ENCODE measurements at regions not wholly inside any gene's neighbourhood (a gene's known extent, or its start where the extent isn't known, plus 50 kb on each side); places are given as distances from the start of the nearest gene placed in this dataset.
A peak's percentile ranks its signal among the peaks of the same experiment; 100 is the strongest.

DNA sequence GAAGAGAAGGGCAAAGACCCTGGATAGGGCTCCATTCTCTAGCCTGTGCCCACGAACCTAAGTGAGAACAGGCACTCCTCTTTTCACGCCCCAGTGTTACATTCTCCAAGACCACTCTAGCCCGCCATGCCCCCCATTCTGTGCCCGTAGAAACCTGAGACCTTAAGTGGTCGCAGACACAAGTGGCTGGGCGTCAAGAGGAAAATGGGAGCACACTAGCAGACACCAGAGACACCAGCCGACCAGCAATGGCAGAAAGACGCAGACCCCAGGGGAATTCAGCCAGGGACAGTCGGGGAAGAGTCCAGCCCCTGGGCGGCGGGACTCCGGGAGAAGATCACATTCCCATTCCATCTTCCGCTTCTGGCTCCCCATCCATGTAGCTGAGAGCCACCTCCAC lies 2027.9 kb downstream of the PCDH7 start:
- no peak overlapping the region for H3K4me3 ChIP-seq
- no peaks in the 10 kb centered on the region for H3K79me2 ChIP-seq
- H3K27me3 ChIP-seq, result no peaks in the 10 kb centered on the region
- H3K4me2 ChIP-seq, result no peak overlapping the region
- H4K20me1 ChIP-seq (ENCODE audit: insufficient read depth, poor library complexity, severe bottlenecking), result no peaks in the 10 kb centered on the region
- WGBS (ENCODE audit: low lambda C conversion rate, missing lambda C conversion rate), result 94% methylated on average over 13 of the region's 13 CpGs
- no peaks in the 10 kb centered on the region for H3K36me3 ChIP-seq (replicated peaks; ENCODE audit: insufficient read depth, low read depth)
- no peak overlapping the region for H3K27ac ChIP-seq
- no peaks in the 10 kb centered on the region for H3K4me1 ChIP-seq (ENCODE audit: insufficient read depth)
- H3K9me2 ChIP-seq (replicated peaks; ENCODE audit: insufficient read depth), result no peaks in the 10 kb centered on the region
- TF ChIP-seq EZH2phosphoT487 (IDR thresholded peaks at IDR 0.05; ENCODE audit: low read depth, severe bottlenecking, unreplicated experiment) (no peak), EZH2 (IDR thresholded peaks at IDR 0.05; ENCODE audit: borderline replicate concordance) (no peak)
- TF ChIP-seq, protein P1, sequence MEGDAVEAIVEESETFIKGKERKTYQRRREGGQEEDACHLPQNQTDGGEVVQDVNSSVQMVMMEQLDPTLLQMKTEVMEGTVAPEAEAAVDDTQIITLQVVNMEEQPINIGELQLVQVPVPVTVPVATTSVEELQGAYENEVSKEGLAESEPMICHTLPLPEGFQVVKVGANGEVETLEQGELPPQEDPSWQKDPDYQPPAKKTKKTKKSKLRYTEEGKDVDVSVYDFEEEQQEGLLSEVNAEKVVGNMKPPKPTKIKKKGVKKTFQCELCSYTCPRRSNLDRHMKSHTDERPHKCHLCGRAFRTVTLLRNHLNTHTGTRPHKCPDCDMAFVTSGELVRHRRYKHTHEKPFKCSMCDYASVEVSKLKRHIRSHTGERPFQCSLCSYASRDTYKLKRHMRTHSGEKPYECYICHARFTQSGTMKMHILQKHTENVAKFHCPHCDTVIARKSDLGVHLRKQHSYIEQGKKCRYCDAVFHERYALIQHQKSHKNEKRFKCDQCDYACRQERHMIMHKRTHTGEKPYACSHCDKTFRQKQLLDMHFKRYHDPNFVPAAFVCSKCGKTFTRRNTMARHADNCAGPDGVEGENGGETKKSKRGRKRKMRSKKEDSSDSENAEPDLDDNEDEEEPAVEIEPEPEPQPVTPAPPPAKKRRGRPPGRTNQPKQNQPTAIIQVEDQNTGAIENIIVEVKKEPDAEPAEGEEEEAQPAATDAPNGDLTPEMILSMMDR (IDR thresholded peaks at IDR 0.05; ENCODE audit: poor library complexity), result no peak
- DNase-seq (ENCODE audit: low spot score), result no peak
- H2AFZ ChIP-seq, result no peak overlapping the region
- no peaks in the 10 kb centered on the region for H3K9me3 ChIP-seq (ENCODE audit: low read depth)

DNA sequence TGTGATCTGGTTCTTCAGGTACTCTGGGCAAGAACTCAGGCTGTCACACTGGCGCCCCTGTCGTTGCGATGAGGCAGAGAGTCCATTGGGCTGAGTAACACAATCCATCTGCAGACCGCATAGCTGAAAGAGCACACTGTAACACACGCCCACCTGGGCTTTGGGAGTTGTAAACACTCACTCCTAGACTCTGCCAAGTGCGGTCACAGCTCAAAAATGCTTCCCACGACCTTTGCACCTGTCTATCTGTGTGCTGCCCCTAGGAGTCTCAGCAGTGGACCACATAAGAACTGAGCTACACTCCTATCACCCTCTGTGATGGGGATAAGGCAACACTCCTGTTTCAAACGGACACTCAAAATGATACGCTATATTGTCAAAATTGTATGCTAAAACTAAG lies 2028.3 kb downstream of the PCDH7 start:
- H3K4me3 ChIP-seq, result no peak overlapping the region
- no peaks in the 10 kb centered on the region for H4K20me1 ChIP-seq (ENCODE audit: insufficient read depth, poor library complexity, severe bottlenecking)
- TF ChIP-seq EZH2 (IDR thresholded peaks at IDR 0.05; ENCODE audit: borderline replicate concordance) (no peak), EZH2phosphoT487 (IDR thresholded peaks at IDR 0.05; ENCODE audit: low read depth, severe bottlenecking, unreplicated experiment) (no peak)
- TF ChIP-seq, protein P1 (IDR thresholded peaks at IDR 0.05; ENCODE audit: poor library complexity), result no peak
- DNase-seq (ENCODE audit: low spot score), result peak; percentile 4
- H3K27me3 ChIP-seq, result no peaks in the 10 kb centered on the region
- no peaks in the 10 kb centered on the region for H3K4me1 ChIP-seq (ENCODE audit: insufficient read depth)
- H3K4me2 ChIP-seq, result no peak overlapping the region
- no peaks in the 10 kb centered on the region for H3K9me2 ChIP-seq (replicated peaks; ENCODE audit: insufficient read depth)
- no peaks in the 10 kb centered on the region for H3K79me2 ChIP-seq
- no peaks in the 10 kb centered on the region for H3K9me3 ChIP-seq (ENCODE audit: low read depth)
- H3K27ac ChIP-seq, result no peak overlapping the region
- H2AFZ ChIP-seq, result no peak overlapping the region
- WGBS (ENCODE audit: low lambda C conversion rate, missing lambda C conversion rate), result 84% methylated on average over 9 of the region's 9 CpGs
- H3K36me3 ChIP-seq (replicated peaks; ENCODE audit: insufficient read depth, low read depth), result no peaks in the 10 kb centered on the region

DNA sequence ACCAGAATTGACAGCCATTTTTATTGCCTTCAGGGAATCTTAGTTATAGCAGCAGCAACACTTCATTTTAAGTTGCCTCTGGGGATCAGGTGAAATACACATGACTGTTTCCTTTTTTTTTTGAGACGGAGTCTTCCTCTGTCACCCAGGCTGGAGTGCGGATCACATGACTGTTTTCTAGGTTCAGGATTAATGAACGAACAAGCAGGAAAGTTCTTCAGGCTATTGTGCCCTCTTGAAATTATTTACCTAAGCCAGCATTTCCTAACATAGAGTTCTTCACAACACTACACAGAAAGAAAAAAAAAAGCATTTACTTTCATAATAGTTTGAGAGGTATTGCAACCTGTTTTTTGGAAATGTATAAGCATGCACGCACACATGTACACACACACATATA lies 2032.8 kb downstream of the PCDH7 start:
- no peak for DNase-seq (ENCODE audit: low spot score)

More for the DNA sequence above, 2032.8 kb downstream of the PCDH7 start:
- TF ChIP-seq EZH2phosphoT487 (IDR thresholded peaks at IDR 0.05; ENCODE audit: low read depth, severe bottlenecking, unreplicated experiment) (no peak), EZH2 (IDR thresholded peaks at IDR 0.05; ENCODE audit: borderline replicate concordance) (no peak)
- TF ChIP-seq, protein P1 (IDR thresholded peaks at IDR 0.05; ENCODE audit: poor library complexity), result no peak
- no peak overlapping the region for H3K4me3 ChIP-seq
- no peaks in the 10 kb centered on the region for H3K27me3 ChIP-seq
- H3K9me2 ChIP-seq (replicated peaks; ENCODE audit: insufficient read depth), result no peaks in the 10 kb centered on the region
- H4K20me1 ChIP-seq (ENCODE audit: insufficient read depth, poor library complexity, severe bottlenecking), result no peaks in the 10 kb centered on the region
- H3K9me3 ChIP-seq (ENCODE audit: low read depth), result no peaks in the 10 kb centered on the region
- no peak overlapping the region for H3K4me2 ChIP-seq
- no peak overlapping the region for H3K27ac ChIP-seq
- no peaks in the 10 kb centered on the region for H3K4me1 ChIP-seq (ENCODE audit: insufficient read depth)
- H3K79me2 ChIP-seq, result no peaks in the 10 kb centered on the region
- 77% methylated on average over 4 of the region's 4 CpGs for WGBS (ENCODE audit: low lambda C conversion rate, missing lambda C conversion rate)
- H2AFZ ChIP-seq, result no peak overlapping the region
- no peaks in the 10 kb centered on the region for H3K36me3 ChIP-seq (replicated peaks; ENCODE audit: insufficient read depth, low read depth)
